Activated naive CD4-positive, alpha-beta T cell treated with anti-CD3 and anti-CD28 coated beads, Interleukin-2, amount 10 ng/mL, durations not matched to agents 7 days and 5 days (primary cell): ENCODE measurements at regions not wholly inside any gene's neighbourhood (a gene's known extent, or its start where the extent isn't known, plus 50 kb on each side); places are given as distances from the start of the nearest gene placed in this dataset.
"Not testable (repeated sequence)": the region's sequence is repeated elsewhere in the genome, so short reads cannot be mapped to it uniquely, and the experiment has no call there.

Experiments
- CTCF ChIA-PET: fragments of 350-600 bp; sonication (Branson Sonifier 250); formaldehyde crosslinking; loops from one replicate; lab custom pipeline; 2021; ENCODE audit warnings: antibody characterized with exemption; lab: Charles Lee
- DNase-seq: peaks from one replicate; pipeline ENCODE4 v3.0.0-alpha.2; 2020
- H3K27ac Mint-ChIP-seq: one replicate; pipeline ENCODE4 v1.8.0; 2021; ENCODE audit warnings: mild to moderate bottlenecking, moderate library complexity, mixed read lengths
- H3K27me3 Mint-ChIP-seq: one replicate; pipeline ENCODE4 v1.8.0; 2021; ENCODE audit warnings: mild to moderate bottlenecking, mixed read lengths
- H3K36me3 Mint-ChIP-seq: one replicate; pipeline ENCODE4 v1.8.0; 2021; ENCODE audit warnings: mixed read lengths
- H3K4me1 Mint-ChIP-seq: one replicate; pipeline ENCODE4 v1.8.0; 2021; ENCODE audit warnings: mixed read lengths
- H3K4me3 Mint-ChIP-seq: one replicate; pipeline ENCODE4 v1.8.0; 2021; ENCODE audit warnings: mild to moderate bottlenecking, moderate library complexity, mixed read lengths
- H3K9me3 Mint-ChIP-seq: one replicate; pipeline ENCODE4 v1.8.0; 2021; ENCODE audit warnings: mixed read lengths

DNA sequence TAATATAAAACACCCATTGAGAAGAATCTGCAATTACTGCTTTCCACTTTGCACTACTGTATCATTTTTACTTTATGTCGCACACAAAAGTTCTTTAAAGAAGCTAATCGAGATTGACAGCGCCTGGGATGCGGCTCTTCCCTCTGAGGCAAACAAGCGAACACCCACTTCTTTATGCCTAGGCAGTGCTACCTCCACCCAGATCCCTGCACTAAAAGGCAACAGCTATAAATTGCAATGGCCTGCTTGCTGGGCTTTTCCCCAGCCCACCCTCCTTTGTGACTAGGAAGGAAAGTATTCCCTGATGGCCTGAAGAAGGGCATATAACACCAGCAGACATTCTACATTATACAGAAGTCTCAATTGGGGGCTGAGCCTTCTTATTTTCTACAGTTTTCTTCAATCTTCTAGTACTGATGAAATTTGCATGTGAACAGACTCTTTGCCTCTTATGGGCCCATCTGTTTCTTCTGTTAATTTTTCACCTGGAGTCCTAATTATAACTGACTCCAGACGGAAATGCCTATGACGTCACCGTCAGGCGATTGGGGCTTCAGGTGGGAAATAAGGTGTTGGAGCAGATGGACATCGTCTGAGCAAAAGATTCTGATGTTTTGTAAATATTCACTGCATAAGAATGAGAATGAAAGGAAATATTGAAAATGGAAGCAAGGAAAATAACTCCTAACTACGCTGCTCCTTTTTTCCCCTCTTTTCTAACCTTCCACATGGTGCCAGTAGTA is 138.9 kb upstream of the DCC start:
- CTCF ChIA-PET: no interaction called here
- no peaks in the 10 kb centered on the region for H3K27me3 Mint-ChIP-seq
- no peaks in the 10 kb centered on the region for H3K4me1 Mint-ChIP-seq
- DNase-seq: no peak
- H3K4me3 Mint-ChIP-seq: no peak overlapping the region
- H3K36me3 Mint-ChIP-seq: no peaks in the 10 kb centered on the region
- no peak overlapping the region for H3K27ac Mint-ChIP-seq
- H3K9me3 Mint-ChIP-seq: no peaks in the 10 kb centered on the region

DNA sequence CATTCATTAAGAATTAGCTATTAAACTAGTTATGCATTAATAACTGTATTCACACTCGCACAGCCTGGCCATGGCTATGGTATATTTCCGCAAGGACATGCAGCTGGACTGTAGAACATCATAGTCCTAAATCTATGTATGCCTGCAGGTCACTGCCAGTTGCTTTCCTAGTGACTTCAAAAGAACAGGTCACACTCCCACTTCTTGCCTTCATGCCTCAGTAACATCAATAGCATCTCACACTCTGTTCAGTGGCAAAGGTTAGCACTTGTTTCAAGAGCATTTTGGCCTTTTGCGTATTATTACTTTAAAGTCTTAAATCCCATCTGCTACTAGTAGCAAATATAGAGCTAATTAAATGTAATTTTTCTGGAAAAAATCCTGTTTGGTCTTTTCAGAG is 131.4 kb upstream of the DCC start:
- CTCF ChIA-PET: no interaction called here
- Mint-ChIP-seq H3K36me3 (no peaks in the 10 kb centered on the region), H3K9me3 (no peaks in the 10 kb centered on the region), H3K4me3 (no peak overlapping the region), H3K27ac (no peak overlapping the region), H3K4me1 (no peaks in the 10 kb centered on the region), H3K27me3 (no peaks in the 10 kb centered on the region)
- DNase-seq: no peak

DNA sequence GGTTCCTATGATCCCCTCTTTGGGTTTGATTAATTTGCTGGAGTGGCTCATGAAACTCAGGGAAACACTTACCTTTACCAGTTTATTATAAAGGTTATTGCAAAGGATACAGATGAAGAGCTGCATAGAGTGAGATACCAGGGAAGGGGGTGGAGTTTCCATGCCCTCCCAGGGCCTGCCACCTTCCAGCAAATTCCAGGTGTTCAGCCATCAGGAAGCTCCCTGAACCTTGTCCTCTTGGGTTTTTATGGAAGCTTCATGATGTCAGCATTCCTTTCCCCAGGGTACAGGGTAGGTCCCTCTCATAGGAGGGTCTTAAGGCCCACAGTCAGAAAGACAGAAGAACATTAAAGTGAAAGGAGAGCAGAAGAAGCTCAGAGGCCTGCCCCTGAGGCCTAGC is 123.9 kb upstream of the DCC start:
- no peak overlapping the region for H3K4me3 Mint-ChIP-seq
- CTCF ChIA-PET: no interaction called here
- H3K27ac Mint-ChIP-seq: no peak overlapping the region
- no peak for DNase-seq
- H3K9me3 Mint-ChIP-seq: no peaks in the 10 kb centered on the region
- no peaks in the 10 kb centered on the region for H3K27me3 Mint-ChIP-seq
- no peaks in the 10 kb centered on the region for H3K4me1 Mint-ChIP-seq
- no peaks in the 10 kb centered on the region for H3K36me3 Mint-ChIP-seq

DNA sequence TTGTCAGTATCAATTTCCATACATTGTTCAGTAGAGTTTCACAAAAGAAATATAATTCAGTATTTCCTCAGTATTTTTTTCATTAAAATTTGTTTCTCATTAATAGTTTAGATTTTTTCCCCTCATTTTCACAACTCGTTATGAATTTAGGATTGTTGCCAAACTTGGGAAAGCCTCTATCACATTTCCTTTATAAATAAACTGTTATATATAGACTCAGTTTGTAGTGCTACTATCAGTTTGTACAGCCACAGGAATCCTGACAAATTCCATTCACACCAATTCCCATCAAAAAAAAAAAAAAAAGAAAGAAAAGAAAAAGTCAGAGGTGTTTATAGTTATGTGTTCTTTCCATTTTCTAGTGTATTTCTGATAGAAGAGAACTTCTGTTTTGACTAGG is 123.3 kb upstream of the DCC start:
- H3K9me3 Mint-ChIP-seq: no peaks in the 10 kb centered on the region
- no peak overlapping the region for H3K4me3 Mint-ChIP-seq
- H3K4me1 Mint-ChIP-seq: no peaks in the 10 kb centered on the region
- CTCF ChIA-PET: no interaction called here
- DNase-seq: no peak
- H3K27ac Mint-ChIP-seq: no peak overlapping the region
- H3K36me3 Mint-ChIP-seq: no peaks in the 10 kb centered on the region
- H3K27me3 Mint-ChIP-seq: no peaks in the 10 kb centered on the region

DNA sequence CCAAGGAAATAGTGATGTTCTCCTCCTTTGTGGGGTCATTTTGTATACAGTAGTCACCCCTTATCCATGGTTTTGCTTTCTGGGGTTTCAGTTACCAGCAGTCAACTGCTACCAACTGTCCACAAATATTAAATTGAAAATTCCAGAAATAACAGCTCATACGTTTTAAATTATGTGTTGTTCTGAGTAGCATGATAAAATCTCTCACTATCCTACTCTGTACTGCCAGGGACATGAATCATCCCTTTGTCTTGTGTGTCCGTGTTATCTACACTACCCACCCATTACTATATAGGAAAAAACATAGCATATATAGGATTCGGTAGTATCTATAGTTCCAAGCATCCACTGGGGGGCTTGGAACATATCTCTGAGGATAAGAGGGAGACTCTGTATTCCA is 120.9 kb upstream of the DCC start:
- no peak for DNase-seq
- no peaks in the 10 kb centered on the region for H3K36me3 Mint-ChIP-seq
- H3K27me3 Mint-ChIP-seq: no peaks in the 10 kb centered on the region
- H3K4me3 Mint-ChIP-seq: no peak overlapping the region
- no peak overlapping the region for H3K27ac Mint-ChIP-seq
- H3K9me3 Mint-ChIP-seq: no peaks in the 10 kb centered on the region
- H3K4me1 Mint-ChIP-seq: no peaks in the 10 kb centered on the region
- CTCF ChIA-PET: no interaction called here

DNA sequence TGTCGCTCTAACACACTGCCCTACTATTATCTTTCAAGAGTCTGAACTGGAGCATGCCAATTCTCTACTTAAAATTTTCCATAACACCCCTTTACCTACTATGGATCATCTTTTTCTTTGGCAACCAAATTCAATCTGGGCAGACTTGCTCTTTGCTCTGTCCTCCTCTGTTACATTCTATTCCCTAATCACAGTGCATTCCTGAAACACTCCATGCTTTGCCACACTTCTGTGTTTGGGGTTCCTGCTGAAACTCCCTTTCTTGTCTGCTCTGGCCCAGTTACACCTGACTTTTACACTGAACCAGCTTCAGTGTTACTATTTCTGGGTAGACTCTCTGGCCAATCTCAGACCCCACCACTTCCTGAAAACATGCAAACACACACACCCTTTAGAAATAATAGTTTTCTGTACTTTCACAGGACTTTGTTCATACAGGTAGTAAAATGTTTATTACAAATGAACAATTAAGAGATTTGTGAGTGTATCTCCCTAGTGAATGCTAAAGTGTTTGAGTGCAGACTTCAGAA is 119.9 kb upstream of the DCC start:
- no peak for DNase-seq
- Mint-ChIP-seq H3K27me3 (no peaks in the 10 kb centered on the region), H3K4me1 (no peaks in the 10 kb centered on the region), H3K27ac (no peak overlapping the region), H3K9me3 (no peaks in the 10 kb centered on the region), H3K4me3 (no peak overlapping the region), H3K36me3 (no peaks in the 10 kb centered on the region)
- CTCF ChIA-PET: no interaction called here

DNA sequence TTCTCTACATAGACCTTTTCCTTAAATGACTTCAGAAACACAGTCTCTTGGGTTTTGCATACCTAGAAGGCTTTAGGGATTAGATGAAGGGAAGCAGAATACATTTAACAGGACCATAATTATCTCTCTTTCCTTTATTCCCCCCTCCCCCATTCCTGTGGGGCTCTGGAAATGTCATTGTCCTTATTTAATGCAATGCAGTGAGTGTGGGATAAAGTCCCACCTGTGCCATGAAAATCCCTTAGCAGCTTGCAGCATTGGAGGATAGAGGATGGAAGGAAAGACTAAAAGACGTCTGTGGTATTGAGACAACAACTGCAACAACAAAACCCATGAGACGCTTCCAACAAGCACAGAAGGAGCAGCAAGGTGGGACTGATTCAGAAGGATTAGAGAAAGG is 117.8 kb upstream of the DCC start:
- H3K4me3 Mint-ChIP-seq: no peak overlapping the region
- no peaks in the 10 kb centered on the region for H3K27me3 Mint-ChIP-seq
- no peaks in the 10 kb centered on the region for H3K9me3 Mint-ChIP-seq
- no peak for DNase-seq
- no peaks in the 10 kb centered on the region for H3K4me1 Mint-ChIP-seq
- H3K36me3 Mint-ChIP-seq: no peaks in the 10 kb centered on the region
- no peak overlapping the region for H3K27ac Mint-ChIP-seq
- CTCF ChIA-PET: no interaction called here

DNA sequence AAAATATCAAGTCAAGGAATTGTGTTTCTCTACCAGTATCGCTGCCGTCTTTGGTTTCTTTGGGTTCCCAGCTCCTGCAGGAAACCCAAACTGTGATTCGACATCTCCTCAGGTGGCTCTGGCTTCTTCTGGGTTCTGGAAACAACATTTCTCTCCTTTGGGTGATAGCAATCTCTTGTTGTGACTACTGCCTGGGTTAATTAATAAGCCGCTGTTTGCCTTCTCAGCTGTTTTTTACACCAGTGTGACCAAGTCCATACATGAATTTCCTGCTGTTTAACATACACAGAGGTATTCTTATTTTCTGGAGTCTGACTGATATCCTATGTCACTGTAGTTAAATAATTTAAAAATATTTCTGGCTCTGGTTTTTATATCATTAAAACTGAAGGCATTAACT is 112.5 kb upstream of the DCC start:
- DNase-seq: no peak
- no peaks in the 10 kb centered on the region for H3K9me3 Mint-ChIP-seq
- no peaks in the 10 kb centered on the region for H3K27me3 Mint-ChIP-seq
- CTCF ChIA-PET: no interaction called here
- no peak overlapping the region for H3K4me3 Mint-ChIP-seq
- H3K36me3 Mint-ChIP-seq: no peaks in the 10 kb centered on the region
- no peak overlapping the region for H3K27ac Mint-ChIP-seq
- H3K4me1 Mint-ChIP-seq: no peaks in the 10 kb centered on the region

DNA sequence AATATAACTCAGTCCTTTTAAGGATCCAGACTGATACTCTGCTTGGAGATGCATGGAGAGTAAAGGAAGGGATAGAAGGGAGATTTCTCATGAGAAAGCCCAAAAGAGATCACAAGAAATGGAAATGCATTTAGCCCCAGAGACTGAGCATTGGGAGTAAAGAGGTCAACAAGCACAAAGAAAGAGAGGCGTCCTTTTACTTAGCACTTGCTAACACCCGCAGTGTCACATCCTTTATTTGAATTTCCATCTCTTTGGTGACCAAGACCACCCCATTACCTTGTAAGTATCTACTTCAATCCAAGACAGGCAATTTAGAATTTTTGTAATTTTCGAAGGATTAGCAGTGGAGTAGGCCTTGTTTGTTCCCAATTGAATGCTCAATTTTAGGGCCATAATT is 111.8 kb upstream of the DCC start:
- Mint-ChIP-seq H3K4me1 (no peaks in the 10 kb centered on the region), H3K9me3 (no peaks in the 10 kb centered on the region), H3K36me3 (no peaks in the 10 kb centered on the region), H3K4me3 (no peak overlapping the region), H3K27me3 (no peaks in the 10 kb centered on the region), H3K27ac (no peak overlapping the region)
- no peak for DNase-seq
- CTCF ChIA-PET: no interaction called here

DNA sequence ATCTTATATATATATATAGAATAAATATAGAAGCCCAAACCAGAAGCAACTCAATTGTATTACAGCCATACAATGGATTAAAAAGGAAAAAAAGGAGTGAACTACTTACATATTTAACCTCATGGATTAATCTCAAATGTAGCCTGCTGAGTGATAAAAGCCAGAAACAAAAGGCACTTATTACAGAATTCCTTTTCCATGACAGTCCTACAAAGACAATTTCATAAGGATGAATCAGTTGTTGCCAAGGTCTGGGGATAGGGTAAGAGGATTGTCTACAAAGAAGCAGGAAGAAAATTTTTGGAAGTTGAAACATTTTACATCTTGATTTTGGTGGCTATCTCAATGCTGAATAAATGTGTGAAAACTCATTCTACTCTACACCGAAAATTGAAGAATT is 103.9 kb upstream of the DCC start:
- no peaks in the 10 kb centered on the region for H3K27me3 Mint-ChIP-seq
- H3K9me3 Mint-ChIP-seq: no peaks in the 10 kb centered on the region
- H3K4me3 Mint-ChIP-seq: no peak overlapping the region
- no peaks in the 10 kb centered on the region for H3K36me3 Mint-ChIP-seq
- CTCF ChIA-PET: no interaction called here
- no peak for DNase-seq
- no peak overlapping the region for H3K27ac Mint-ChIP-seq
- H3K4me1 Mint-ChIP-seq: no peaks in the 10 kb centered on the region

DNA sequence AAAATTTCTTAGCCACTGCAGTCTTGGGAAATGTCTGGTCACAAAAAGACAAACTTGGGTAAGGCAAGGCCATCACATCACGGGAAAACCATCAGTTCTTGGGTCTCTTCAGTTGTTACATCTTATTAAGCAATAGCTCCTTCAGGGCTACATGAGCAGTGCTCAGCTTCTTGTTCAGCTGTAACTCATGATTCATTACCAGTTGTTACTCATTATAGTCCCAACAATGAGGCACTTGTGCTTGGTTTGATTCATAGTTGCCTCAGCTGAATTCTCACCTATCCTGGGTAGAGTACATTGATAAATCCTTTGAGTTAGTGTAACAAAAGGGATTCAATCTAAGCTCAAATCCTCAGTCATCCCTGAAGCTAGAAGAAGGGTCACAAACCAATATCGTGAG is 102.4 kb upstream of the DCC start:
- no peaks in the 10 kb centered on the region for H3K4me1 Mint-ChIP-seq
- no peak for DNase-seq
- H3K27ac Mint-ChIP-seq: no peak overlapping the region
- H3K9me3 Mint-ChIP-seq: no peaks in the 10 kb centered on the region
- no peaks in the 10 kb centered on the region for H3K36me3 Mint-ChIP-seq
- CTCF ChIA-PET: no interaction called here
- no peak overlapping the region for H3K4me3 Mint-ChIP-seq
- H3K27me3 Mint-ChIP-seq: no peaks in the 10 kb centered on the region

DNA sequence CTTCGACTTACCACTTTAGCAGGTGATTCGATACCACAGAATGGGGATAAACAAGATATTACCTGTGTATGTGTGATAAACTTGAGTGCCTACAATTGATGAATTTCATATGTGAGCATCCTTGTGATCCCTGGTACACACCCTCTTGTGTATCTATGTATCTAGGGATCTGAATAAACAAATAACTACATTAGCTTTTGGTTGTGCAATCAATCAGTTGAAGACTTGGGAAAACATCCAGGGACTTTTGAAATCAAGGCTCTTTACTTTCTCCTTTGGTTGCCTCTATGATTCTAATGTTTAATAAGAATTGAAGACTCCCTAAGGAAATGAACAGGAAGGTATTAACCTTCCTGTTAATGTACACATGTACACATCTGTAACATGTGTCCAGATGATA is 97.3 kb upstream of the DCC start:
- Mint-ChIP-seq H3K9me3 (peaks cover 3% of the 10 kb centered on the region), H3K36me3 (no peaks in the 10 kb centered on the region), H3K4me3 (no peak overlapping the region), H3K27me3 (no peaks in the 10 kb centered on the region), H3K27ac (no peak overlapping the region), H3K4me1 (no peaks in the 10 kb centered on the region)
- CTCF ChIA-PET: no interaction called here
- no peak for DNase-seq

DNA sequence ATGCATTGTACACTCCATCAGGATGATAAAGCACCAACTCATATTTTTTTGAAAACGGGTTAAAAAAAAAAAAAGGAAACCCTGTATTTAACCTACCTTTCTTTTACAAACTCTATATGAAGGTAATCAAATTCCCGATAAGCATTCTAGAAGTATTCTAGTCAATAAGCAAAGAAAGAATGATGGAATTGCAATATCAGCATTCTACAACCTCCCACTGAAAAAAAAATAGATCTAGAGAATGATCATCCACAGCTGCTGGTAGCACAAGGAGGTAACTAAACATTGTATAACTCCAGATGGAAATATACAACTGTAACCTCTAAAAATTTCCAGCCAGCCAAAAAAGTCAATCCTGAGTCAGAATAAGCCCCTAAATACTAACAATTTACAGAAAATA is 95.3 kb upstream of the DCC start:
- Mint-ChIP-seq H3K9me3 (peaks cover 3% of the 10 kb centered on the region), H3K4me1 (no peaks in the 10 kb centered on the region), H3K36me3 (no peaks in the 10 kb centered on the region), H3K27ac (no peak overlapping the region), H3K27me3 (no peaks in the 10 kb centered on the region), H3K4me3 (no peak overlapping the region)
- CTCF ChIA-PET: no interaction called here
- DNase-seq: no peak

DNA sequence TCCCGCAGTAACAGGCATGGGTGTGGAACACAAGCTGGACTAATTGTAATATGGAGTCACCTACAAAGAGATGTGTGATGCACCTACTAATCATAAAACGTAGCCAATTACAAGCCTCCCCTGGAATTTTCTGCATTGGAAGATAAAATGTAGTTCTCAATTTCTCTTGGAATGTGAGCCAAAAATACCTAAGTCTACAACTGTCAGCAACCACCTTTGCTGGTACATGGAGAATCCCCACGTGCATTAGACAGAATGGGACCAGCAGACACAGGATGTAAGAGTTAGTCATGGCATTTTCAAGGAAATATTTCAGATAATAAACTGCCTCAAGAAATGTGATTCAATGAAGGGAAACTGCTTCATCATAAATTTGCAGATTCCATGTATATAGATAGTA is 85.6 kb upstream of the DCC start:
- Mint-ChIP-seq H3K36me3 (no peaks in the 10 kb centered on the region), H3K27ac (no peak overlapping the region), H3K9me3 (peaks cover 2% of the 10 kb centered on the region), H3K4me1 (no peaks in the 10 kb centered on the region), H3K4me3 (no peak overlapping the region), H3K27me3 (no peaks in the 10 kb centered on the region)
- no peak for DNase-seq
- CTCF ChIA-PET: no interaction called here

DNA sequence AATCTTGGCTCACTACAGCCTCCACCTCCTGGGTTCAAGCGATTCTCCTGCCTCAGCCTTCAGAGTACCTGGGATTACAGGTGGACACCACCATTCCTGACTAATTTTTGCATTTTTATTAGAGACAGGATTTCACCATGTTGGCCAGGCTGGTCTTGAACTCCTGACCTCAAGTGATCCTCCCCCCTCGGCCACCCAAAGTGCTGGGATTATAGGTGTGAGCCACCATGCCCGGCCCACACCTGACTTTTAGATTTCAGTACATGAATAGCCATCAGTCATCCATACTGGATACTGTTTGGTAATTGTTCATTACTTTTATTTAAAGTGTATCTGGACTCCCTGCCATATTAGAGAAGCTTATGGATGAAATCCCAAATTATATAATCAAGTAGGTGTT is 82.6 kb upstream of the DCC start:
- H3K36me3 Mint-ChIP-seq, DNase-seq, H3K9me3 Mint-ChIP-seq, H3K27me3 Mint-ChIP-seq, CTCF ChIA-PET, H3K4me1 Mint-ChIP-seq, H3K27ac Mint-ChIP-seq, H3K4me3 Mint-ChIP-seq: not testable (repeated sequence)

DNA sequence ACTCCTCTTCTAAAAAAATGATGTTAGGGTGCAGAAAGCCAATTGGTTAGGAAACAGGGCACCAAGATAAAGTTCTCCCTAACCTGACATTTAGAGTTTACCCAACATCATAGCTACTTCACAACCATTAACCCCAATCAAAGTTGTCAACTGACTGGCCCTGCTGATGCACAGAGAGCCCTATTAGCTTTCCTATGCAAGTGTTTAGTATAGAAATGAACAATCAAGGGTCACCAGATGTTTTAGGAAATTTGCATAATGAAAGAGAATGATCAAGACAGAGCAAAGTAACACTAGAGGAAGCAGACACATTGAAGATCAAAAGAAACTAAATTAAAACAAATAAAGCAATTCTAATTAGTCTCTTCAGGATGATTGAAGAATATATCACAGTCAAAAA is 64.2 kb upstream of the DCC start:
- H3K27ac Mint-ChIP-seq: no peak overlapping the region
- no peak for DNase-seq

More for the DNA sequence above, 64.2 kb upstream of the DCC start:
- Mint-ChIP-seq H3K4me3 (no peak overlapping the region), H3K9me3 (no peaks in the 10 kb centered on the region), H3K4me1 (no peaks in the 10 kb centered on the region), H3K36me3 (no peaks in the 10 kb centered on the region), H3K27me3 (no peaks in the 10 kb centered on the region)
- CTCF ChIA-PET: no interaction called here
